ENCODE measurements at regions not wholly inside any gene's neighbourhood (a gene's known extent, or its start where the extent isn't known, plus 50 kb on each side); places are given as distances from the start of the nearest gene placed in this dataset.

- H3K4me2 ChIP-seq (replicated peaks; ENCODE audit: low read depth, low read length, poor library complexity, severe bottlenecking): no peak overlapping the region
- TF ChIP-seq CTCF (IDR thresholded peaks at IDR 0.05): no peak
- no peak for TF ChIP-seq EZH2 (IDR thresholded peaks at IDR 0.05; ENCODE audit: borderline replicate concordance, insufficient read depth, low read depth, low read length, poor library complexity, severe bottlenecking)
- H3K9me3 ChIP-seq (ENCODE audit: control extremely low read depth in 1 of 3, control insufficient read depth in 2 of 3, insufficient read depth in 1 of 3, low read length in 2 of 3): no peaks in the 10 kb centered on the region
- no peaks in the 10 kb centered on the region for H3K4me1 Mint-ChIP-seq
- no peaks in the 10 kb centered on the region for H3K27me3 ChIP-seq (replicated peaks in 1 of 4; ENCODE audit: control extremely low read depth in 1 of 4, control insufficient read depth in 3 of 4, insufficient read depth in 4 of 4, low read length in 3 of 4)
- no peak overlapping the region for H3K27ac Mint-ChIP-seq
- no peak for DNase-seq
- ChIA-PET CTCF (no interaction called here), POLR2A (no interaction called here)
- H4K20me1 ChIP-seq (ENCODE audit: control insufficient read depth, insufficient read depth, low read length, poor library complexity, severe bottlenecking): no peaks in the 10 kb centered on the region
- ATAC-seq (ENCODE audit: low read depth): no peak
- H3K27ac ChIP-seq (ENCODE audit: low read length in 2 of 2): no peak overlapping the region
- H3K4me3 Mint-ChIP-seq: no peak overlapping the region
- no peaks in the 10 kb centered on the region for H3K36me3 ChIP-seq (replicated peaks in 1 of 2; ENCODE audit: control extremely low read depth in 1 of 2, control insufficient read depth in 1 of 2, extremely low read depth in 1 of 2, insufficient read depth in 2 of 2, low read length in 1 of 2)
- no peaks in the 10 kb centered on the region for H3K79me2 ChIP-seq (ENCODE audit: control insufficient read depth, insufficient read depth, low read length)
- no peaks in the 10 kb centered on the region for H3K27me3 Mint-ChIP-seq
- H3K4me3 ChIP-seq (ENCODE audit: control extremely low read depth in 1 of 5, extremely low read depth in 1 of 5, insufficient read depth in 1 of 5, low read depth in 2 of 5, low read length in 4 of 5): no peak overlapping the region
- H2AFZ ChIP-seq (ENCODE audit: insufficient read depth, low read depth, low read length, poor library complexity, severe bottlenecking): no peak overlapping the region
- no peaks in the 10 kb centered on the region for H3K4me1 ChIP-seq (ENCODE audit: control insufficient read depth in 2 of 2, insufficient read depth in 2 of 2, low read length in 2 of 2)
- intact Hi-C loops (cut with micrococcal nuclease): no loop called here
- WGBS (ENCODE audit: insufficient coverage): 93% methylated on average over 4 of the region's 4 CpGs
- no peak overlapping the region for H3K9ac ChIP-seq (ENCODE audit: low read length)
- no peaks in the 10 kb centered on the region for H3K9me3 Mint-ChIP-seq (ENCODE audit: insufficient read depth)
These were observed 933.9 kb downstream of the DIAPH3 start for GRCh38 chr13:59229861-59230260.

DNA sequence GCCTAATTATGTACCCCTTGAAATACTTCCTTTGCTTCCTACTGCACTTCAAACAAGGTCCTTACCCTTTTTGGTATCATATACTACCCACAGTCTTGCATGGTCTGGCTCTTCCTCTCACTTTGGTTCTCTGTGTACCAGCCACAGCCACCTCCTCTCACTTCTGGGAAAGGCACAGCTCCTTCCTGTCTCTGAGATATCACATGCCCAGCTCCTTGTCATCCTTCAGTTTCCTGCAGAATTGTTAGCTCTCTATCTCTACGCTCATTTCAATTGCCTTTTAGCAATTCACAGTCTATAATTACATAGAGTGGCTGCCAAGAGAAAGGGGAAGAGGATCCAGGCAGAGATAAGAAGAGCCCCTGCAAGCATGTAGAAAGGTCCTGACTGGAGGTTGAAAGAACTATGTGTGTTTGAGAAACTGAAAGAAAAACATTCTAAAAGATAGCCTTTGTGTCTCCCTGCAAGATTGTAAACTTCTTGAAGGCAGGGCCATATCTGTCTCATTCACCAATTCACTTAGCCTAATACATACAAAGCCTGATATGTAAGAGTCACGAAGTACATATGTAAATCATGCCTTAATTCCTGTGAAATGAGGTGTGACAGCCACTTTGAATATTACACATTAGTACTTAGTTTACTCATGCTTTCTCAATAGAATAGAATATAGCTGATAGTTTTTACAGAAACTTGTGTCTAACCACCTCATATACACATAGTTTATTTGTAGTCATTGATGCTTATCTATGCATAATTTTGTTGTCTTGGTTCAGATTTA lies 933.1 kb downstream of the DIAPH3 start:
- Histone ChIP-seq H3K4me2 (replicated peaks; ENCODE audit: low read depth, low read length, poor library complexity, severe bottlenecking) (no peak overlapping the region), H4K20me1 (ENCODE audit: control insufficient read depth, insufficient read depth, low read length, poor library complexity, severe bottlenecking) (no peaks in the 10 kb centered on the region), H3K4me1 (ENCODE audit: control insufficient read depth in 2 of 2, insufficient read depth in 2 of 2, low read length in 2 of 2) (no peaks in the 10 kb centered on the region), H3K9me3 (ENCODE audit: control extremely low read depth in 1 of 3, control insufficient read depth in 2 of 3, insufficient read depth in 1 of 3, low read length in 2 of 3) (no peaks in the 10 kb centered on the region), H3K27ac (ENCODE audit: low read length in 2 of 2) (no peak overlapping the region), H3K9ac (ENCODE audit: low read length) (no peak overlapping the region), H2AFZ (ENCODE audit: insufficient read depth, low read depth, low read length, poor library complexity, severe bottlenecking) (no peak overlapping the region), H3K4me3 (ENCODE audit: control extremely low read depth in 1 of 5, extremely low read depth in 1 of 5, insufficient read depth in 1 of 5, low read depth in 2 of 5, low read length in 4 of 5) (no peak overlapping the region), H3K27me3 (replicated peaks in 1 of 4; ENCODE audit: control extremely low read depth in 1 of 4, control insufficient read depth in 3 of 4, insufficient read depth in 4 of 4, low read length in 3 of 4) (no peaks in the 10 kb centered on the region), H3K36me3 (replicated peaks in 1 of 2; ENCODE audit: control extremely low read depth in 1 of 2, control insufficient read depth in 1 of 2, extremely low read depth in 1 of 2, insufficient read depth in 2 of 2, low read length in 1 of 2) (no peaks in the 10 kb centered on the region), H3K79me2 (ENCODE audit: control insufficient read depth, insufficient read depth, low read length) (no peaks in the 10 kb centered on the region)
- intact Hi-C loops (cut with micrococcal nuclease): no loop called here
- ATAC-seq (ENCODE audit: low read depth): no peak
- Mint-ChIP-seq H3K4me1 (no peaks in the 10 kb centered on the region), H3K9me3 (ENCODE audit: insufficient read depth) (no peaks in the 10 kb centered on the region), H3K4me3 (no peak overlapping the region), H3K27me3 (no peaks in the 10 kb centered on the region), H3K27ac (no peak overlapping the region)
- no peak for TF ChIP-seq EZH2 (IDR thresholded peaks at IDR 0.05; ENCODE audit: borderline replicate concordance, insufficient read depth, low read depth, low read length, poor library complexity, severe bottlenecking)
- TF ChIP-seq CTCF (IDR thresholded peaks at IDR 0.05): no peak
- ChIA-PET POLR2A (no interaction called here), CTCF (no interaction called here)
- no CpG with 5 or more reads among the region's 2 CpGs for WGBS (ENCODE audit: insufficient coverage)
- no peak for DNase-seq
